Kidney tubule cell (primary cell): ENCODE measurements at regions not wholly inside any gene's neighbourhood (a gene's known extent, or its start where the extent isn't known, plus 50 kb on each side); places are given as distances from the start of the nearest gene placed in this dataset.
"Not testable (repeated sequence)": the region's sequence is repeated elsewhere in the genome, so short reads cannot be mapped to it uniquely, and the experiment has no call there.

Experiments used
- DNase-seq: peaks from one replicate; pipeline ENCODE4 v3.0.0-alpha.2; 2018; ENCODE audit warnings: low spot score

DNA sequence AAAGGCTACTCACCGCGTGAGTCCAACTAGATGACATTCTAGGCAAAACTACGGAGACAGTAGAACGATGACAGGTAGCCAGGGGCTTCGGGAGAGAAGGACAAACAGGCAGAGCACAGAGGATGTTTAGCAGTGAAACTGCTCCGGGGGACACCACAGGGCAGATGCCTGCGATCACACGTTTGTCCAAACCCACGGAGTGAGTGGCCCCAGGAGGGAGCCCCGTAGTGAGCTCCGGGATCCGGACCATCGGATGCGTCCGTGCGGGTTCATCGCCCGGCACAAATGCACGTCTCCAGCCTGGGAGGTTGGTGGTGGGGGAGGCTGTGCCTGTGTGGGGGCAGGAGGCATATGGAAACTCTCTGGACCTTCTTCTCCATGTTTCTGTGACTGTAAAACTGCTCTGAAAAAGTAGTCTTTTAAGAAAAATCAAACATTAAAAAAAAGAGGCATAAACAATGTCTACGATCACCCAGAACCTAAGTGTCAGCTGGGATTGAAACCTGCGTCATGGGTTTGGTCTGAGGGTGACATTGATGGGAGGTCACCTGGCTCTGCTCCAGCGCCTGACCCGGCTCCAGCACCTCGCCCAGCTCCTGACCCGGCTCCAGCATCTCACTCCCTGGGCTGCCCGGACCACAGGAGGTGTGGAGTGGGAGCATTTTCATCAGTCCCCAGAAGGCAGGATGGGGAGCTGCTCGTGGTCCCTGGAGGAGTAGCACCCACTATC is 83.0 kb upstream of the CTDP1 start:
- no peak for DNase-seq

DNA sequence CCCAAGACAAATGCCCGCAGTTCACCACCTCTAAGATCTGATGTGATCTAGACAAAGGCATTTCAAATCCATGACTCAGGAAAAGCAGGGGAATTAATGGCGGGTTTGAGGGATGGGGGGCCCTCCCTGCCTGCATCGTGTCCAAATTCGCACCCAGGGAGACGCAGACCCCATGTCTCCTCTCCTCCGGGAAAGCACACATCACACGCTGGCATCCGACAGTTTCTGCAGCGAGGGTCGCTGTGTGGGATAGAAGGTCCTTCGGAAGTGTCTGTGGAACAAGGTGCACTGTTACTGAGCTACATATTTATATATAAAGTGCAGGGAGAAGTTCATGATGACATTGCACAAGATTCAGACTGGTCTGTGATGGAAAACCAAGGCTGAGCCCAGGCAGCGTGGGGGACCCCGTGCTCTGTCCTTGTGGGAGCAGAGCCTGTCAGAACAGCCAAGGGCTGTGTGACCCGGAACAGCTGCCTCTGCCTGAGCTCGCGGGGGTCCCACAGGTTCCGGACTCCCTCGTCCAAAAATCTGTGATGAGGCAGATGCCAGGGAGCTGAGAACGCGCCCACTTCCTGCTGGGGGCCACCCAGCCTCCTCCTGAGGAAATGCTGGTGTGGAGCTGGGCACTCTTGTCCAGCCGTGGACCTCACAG is 82.3 kb upstream of the CTDP1 start:
- DNase-seq = no peak

DNA sequence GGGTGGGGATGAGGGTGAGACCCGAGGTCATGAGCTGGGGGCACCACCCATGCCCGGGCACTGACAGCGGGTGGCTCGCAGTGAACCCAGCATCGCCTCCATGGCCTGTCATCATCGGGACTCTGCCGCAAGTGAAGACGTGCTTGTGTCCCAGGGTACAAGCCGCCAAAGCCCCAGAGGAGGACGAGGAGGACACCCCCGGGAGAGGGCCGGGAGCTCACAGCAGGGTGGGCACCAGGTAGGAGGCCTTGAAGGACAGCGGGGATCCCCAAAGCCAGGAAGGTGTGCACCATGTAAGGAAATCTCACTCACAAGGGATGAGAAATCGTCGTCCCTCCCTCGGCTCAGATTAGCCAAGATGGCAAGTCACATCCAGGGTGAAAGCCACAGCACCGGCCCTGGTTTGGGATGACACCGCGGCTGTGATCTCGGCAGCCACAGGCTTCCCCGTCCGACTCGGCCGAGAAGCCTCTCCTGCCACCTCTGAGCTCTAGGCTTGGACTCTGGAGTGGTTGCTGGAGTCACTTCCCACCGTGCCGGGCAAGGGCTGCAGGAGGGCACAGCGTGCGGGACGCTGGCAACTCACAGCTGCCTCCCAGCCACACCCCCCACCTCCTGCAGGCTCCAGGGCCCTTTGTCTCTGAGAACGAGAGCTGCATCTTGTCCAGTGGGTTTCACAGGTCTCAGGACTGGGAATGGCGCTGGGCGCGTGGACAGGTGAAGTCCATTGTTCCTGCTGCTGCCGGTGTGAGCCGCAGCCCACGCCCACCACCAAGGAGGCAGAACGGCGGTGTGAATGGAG is 81.6 kb upstream of the CTDP1 start:
- DNase-seq = no peak

DNA sequence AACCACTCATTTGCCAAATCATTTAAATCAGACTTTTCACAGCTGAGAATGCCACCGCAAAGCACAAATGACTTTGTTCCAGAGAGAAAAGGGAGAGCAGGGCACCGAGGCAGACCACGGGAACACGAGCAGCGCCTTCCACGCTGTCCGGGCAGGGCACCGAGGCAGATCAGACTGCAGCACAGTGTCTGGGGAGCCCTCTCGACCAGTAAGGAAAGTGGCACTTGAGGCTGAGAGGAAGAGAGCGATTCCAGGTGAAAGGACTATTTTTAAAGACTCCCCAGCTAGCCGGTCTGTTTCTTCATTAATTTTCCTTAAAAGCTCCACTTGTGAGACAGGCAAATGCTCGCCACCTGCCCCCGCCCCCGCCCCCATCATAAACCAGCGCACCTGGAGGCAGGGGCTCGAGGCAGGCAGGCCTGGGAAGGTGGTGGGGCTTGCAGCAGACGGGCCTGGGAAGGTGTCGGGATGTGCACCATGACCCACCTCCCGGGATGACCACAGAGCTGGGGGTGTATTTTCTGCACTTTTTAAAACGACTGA is 80.9 kb upstream of the CTDP1 start:
- DNase-seq = no peak

DNA sequence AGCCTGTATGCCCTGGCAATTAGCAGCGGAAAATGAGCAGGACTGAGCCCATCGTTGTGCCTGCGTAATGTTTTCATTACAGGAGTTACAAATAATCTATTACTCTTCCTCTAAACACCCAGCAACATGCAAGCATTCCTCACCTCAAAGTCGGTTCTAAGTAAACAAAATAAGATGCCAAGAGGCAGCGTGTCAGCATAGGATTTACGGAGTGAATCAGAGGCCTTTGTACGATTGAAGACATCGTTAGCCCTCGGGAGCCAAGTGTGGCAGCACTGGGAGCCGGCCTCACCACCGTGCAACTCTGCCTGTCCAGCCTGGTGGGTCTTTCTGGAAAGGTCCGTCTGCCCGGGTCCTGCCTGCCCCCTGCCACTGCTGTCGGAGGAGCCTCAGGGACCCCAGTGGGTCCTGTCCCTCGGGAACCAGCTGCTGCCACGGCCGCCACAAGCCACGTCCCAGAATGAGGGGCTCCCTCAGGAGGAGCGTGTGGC is 80.1 kb upstream of the CTDP1 start:
- DNase-seq = peak; percentile 54

DNA sequence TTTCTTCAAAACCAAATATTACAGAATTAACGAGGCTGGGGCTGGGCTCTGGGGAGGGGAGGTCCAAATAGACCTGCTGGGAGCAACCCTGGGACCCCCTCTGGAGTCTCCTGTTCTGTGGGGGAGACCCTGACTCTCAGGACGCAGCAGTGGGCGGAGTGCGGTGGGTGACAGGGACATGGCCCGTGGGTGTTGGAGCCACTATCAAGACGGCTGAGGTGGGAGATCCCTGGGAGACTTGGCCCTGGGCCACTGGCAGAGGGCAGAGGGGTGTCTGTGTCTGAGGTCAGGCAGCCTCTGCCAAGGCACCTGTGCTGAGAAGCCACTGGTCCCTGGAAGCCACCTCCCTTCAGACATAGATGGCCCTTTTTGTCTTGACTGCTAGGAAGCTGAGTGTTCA is 79.5 kb upstream of the CTDP1 start:
- DNase-seq = no peak

DNA sequence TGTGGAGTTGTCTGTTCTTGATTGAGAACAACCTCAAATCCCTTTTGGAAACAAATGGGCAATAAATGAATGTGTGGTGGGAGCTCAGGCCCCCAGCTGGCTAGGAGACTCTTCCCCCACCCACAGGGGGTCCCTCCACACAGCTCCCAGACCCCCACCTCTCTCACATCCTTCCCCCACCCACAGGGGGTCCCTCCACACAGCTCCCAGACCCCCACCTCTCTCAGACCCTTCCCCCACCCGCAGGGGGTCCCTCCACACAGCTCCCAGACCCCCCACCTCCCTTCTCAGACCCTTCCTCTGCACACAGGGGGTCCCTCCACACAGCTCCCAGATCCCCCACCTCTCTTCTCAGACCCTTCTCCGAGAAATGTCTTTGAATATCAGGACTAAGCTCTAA is 79.0 kb upstream of the CTDP1 start:
- DNase-seq = no peak

DNA sequence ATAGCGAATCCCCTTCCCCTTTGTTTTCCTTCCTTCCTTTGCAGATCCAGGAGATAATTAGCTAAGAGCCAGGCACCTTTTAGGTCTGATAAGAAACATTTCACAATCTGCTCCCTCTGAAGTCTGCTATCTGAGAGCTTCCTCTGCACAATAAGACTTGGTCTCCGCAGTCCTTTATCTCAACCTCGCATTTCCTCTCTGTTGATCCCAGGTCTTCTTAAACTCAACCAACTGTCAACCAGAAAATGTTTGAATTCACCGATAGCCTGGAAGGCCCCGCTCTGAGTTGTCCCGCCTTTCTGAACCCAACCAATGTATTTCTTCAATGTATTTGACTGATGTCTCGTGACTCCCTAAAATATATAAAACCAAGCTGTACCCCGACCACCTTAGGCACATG is 78.4 kb upstream of the CTDP1 start:
- no peak for DNase-seq

DNA sequence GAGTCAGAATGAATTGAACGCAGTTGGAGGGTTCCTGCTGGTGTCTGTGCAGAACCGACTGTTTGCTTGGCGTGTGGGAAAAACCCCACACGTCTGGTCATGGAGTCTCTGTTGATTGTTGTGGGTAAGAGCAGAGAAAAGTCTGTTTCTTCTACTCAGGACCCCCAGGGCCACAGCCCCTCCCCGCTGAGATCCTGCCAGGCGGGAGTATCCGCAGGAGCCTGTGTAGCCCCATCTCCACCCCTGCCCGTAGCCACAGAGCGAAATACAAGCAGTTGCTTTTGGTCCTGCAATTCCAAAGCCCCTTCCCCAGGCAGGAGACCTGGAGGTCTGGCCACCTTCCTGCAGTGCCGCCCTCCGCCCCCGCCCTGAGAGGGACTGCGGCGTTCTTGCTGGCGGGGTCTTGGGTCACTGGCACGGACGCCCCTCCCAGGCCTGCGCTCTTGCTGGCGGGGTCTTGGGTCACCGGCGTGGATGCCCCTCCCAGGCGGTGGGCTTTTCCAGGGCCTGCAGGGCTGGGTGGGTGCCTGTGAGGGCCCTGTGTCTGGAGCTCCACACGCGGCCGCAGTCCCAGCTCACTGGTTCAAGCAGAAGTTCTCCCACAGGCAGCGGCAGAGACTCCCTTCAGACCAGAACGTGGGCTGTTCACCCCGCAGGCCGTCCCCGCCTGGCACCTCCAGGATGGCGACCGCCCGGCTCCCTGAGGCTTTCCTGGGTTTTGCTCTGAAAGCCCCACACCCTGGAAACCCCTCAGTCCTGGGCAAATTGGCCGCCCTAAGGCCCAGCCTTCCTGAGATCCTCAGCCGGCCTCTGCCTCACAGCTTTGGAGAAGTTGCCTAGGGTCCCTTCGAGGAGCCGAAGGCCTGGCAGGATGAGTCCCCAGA is 76.0 kb upstream of the CTDP1 start:
- DNase-seq = no peak

DNA sequence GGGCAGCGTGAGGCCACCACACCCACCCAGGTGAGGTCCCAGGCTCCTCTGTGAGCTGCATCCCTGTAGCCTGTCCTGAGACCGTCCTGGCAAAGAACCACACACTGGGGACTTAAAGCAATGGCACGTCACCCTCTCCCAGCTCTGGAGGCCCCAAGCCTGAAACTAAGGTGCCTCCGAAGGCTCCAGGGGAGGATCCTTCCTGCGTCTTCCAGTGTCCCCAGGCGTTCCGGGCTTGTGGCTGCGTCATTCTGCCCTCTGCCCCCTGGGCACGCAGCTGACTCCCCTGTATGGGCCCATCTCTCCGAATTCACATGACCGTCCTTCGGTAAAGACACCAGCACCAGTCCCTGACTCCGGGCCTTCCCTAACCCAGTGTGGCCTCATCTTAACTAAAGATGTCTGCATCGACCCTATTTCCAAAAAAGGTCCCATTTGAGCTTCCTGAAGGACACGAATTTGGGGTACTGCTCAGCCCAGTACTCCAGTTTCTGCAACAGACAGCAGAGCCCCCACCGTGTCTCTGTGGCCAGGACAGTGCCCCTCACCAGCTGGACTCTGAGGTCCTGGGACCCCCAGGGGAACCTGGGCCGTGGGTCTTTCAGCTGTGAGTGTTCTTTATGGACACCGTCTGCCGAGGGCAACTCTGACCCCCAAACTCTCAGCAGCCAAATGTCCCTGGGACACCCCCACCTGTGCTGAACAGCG is 75.2 kb upstream of the CTDP1 start:
- DNase-seq = no peak

DNA sequence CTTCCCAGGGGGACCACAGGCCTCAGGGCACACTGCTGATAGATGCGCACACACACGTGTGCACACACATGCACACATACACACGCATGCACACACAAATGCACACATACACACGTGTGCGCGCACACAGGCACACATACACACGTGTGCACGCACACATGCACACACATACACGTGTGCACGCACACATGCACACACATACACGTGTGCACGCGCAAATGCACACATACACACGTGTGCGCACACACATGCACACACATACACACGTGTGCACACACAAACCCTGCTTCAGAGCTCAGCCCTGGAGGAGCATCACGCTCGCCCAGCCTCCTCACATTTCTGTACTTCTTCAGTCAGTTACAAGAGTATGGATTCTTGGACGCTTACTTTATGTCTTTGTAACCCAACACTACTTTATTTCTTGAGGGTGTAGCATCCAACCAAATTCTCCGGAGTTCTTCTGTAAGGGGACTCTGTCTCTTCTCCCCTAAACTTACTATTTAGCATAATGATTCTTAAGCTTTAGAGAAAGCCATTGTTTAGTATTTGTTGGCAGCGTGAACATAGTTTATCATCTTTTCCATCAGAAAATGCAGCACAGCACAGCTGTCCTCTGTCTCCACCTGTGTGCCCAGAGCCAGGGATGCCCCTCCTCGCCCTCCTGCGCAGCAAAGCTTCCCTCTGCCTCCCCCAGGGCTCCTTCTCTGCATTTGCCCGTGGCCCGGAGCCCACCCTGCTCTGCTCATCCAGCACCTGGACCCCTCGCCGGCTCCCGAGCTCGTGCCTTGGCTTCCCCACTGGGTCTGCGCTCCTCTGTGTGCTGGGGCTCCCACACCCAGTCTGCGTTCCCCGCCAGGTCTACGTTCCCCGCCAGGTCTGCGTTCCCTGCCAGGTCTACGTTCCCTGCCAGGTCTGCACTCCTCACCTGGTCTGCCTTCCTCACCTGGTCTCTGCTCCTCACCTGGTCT is 74.4 kb upstream of the CTDP1 start:
- DNase-seq = no peak

DNA sequence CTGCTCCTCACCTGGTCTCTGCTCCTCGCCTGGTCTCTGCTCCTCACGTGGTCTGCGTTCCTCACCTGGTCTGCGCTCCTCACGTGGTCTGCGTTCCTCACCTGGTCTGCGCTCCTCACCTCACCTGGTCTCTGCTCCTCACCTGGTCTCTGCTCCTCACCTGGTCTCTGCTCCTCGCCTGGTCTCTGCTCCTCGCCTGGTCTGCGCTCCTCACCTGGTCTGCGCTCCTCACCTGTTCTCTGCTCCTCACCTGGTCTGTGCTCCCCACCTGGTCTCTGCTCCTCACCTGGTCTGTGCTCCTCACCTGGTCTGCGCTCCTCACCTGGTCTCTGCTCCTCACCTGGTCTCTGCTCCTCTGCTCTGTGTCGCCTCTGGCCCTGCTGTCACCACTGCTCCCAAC is 73.5 kb upstream of the CTDP1 start:
- DNase-seq = not testable (repeated sequence)

DNA sequence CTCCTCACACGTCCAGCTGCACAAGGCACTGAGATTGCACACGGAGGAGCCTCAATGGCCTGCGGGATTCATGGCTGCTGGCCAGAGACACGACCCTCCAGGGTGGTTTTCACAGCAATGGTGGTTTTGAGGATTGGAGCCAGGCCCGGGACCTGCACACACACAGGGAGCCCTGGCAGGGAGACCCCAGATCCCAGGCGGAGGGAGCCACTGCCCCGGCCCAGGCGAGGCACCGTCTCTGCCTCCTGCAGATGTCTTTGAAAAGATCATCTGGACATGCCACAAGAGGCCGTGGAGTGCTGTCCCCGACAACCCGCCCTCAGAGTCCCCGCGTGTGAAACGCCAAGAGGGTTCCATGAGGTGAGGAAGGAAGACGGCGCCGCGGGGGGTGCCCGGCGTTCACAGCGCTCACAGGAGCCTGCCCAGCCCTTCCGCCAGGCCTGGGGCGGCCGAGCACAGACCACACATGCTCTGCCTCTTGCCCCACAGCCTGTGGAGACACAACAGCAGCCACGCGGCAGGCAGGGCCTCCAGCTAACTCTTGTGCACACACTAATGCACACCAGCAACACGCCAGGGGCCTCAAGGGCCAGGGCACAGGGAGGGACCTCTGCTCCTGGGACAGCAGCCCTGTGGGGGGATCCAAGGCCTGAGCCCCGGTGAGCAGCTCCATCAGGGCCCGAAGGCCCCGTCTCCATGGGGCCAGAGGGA is 72.8 kb upstream of the CTDP1 start:
- DNase-seq = no peak

DNA sequence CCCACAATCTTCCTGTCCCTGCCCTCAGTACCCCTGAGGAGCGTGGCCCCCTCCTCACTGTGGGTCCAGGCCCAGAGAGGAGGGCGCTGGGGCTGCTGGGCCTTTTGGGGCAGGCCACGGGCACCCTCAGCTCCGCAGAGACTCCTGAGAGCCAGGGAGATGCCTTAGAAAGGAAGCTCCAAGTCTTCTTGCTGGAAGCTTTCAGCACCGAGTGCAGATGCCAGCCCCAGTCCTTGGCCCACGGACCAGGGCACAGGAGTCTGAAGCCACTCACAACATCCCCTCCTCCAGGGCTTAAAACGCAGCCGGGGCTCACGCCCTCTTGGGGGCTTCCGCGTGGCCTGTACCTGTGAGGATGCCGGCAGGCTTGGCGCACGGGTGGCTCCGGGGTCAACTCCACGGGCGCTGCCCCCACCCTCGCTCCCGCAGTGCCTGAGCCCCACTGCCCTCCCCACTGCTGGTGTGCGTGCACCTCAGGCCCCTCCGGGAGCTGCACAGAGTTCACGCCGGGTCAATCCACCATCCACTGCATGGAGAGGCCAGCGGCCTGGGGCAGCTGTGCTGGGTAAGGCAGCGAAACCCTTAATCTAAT is 72.1 kb upstream of the CTDP1 start:
- DNase-seq = no peak

DNA sequence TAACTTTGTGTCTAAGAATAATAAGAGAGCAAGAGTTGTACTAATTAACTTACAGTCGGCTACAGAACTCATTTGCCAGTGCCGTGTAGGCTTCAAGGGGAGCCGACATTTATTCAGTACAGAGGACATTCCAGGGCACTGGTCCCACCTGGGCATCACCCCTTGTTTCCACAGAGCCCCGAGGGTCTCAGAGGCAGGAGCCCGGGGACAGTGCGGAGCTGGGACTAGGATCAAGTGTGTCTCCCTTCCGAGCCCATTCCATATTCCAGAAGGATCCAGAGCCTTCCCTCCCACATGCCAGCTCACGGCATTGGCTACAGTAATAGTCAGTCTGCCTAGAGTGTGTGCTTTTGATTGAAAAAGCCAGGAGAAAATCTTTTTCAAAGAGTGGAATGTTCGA is 71.5 kb upstream of the CTDP1 start:
- DNase-seq = no peak

DNA sequence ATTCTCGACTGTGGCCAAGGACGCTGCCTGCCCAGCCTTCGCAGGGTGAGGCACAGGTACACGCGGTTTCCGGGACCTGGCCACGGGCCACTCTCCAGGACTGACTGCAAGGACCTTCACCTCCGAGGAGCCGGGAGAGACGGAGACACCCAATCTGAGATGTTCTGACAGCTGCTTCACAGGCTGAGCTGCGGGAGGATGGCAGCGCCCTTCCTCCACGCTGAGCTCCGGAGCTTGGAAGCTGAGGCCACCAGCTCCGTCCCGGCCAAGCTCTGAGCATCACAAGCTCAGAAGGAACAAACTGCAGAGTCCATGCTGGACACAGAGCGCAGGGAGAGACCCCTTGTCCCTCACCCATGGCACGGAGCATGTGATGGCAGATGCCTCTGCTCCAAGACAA is 71.1 kb upstream of the CTDP1 start:
- DNase-seq = no peak

DNA sequence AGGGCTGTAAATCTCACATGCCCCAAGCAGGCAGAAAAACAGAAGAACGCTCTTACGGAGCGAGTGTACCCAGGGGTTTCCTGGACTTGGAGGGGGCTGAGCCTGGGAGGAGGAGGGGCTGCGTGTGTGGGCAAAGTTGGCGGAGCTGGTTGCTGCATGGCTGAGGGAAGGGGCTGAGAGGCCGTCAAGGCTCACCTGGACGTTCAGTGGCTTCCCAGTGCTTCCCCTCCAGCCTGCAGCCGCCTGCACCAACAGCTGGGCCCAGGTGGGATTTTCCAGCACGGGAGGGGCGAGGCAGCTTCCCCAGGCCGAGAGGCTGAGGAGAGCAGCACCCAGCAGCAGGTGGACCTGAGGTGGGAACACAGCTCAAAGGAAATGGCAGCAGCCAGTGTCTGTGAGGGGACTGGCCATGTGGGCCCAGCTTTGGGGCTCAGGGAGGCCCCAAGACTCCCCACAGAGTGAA is 70.6 kb upstream of the CTDP1 start:
- no peak for DNase-seq

DNA sequence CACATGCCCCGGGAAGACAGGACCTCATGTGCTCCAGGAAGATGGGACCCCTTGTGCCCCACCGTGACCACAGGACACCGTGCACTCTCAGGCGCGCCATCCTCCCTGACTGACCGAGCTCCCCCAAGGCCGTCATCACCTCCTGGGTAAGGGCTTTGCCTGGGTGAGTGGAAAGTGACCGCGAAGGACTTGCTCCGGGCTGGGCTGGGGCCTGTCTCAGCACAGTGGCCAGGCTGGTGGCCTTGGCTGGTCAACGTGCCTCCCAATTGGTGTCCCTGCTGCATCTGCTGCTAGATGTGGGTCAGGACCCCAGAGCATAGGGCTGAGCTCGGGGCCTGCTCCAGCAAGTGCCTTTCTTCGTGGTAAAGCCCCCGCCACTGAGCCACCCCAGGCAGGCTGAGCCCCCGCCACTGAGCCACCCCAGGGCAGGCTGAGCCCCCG is 69.7 kb upstream of the CTDP1 start:
- DNase-seq = no peak
